Osteoblast (primary cell): ENCODE measurements at regions not wholly inside any gene's neighbourhood (a gene's known extent, or its start where the extent isn't known, plus 50 kb on each side); places are given as distances from the start of the nearest gene placed in this dataset.
A peak's percentile ranks its signal among the peaks of the same experiment; 100 is the strongest.

Source experiments
- DNase-seq: peaks from one replicate; pipeline ENCODE4 v3.0.0; 2011; ENCODE audit warnings: low spot score, mixed read lengths; ENCODE audit not compliant: insufficient read length; ENCODE audit errors: missing footprints
- H2AFZ ChIP-seq: 2 replicates; pipeline ENCODE4 v1.6.0; 2011; ENCODE audit warnings: mild to moderate bottlenecking, low read length
- H3K27ac ChIP-seq: 2 replicates; pipeline ENCODE4 v1.5.1; 2011; ENCODE audit warnings: mild to moderate bottlenecking, low read depth, low read length, moderate library complexity
- H3K27me3 ChIP-seq: 2 replicates; pipeline ENCODE4 v1.6.0; 2012; ENCODE audit warnings: mild to moderate bottlenecking, control low read depth, inconsistent platforms, low read length, moderate library complexity; ENCODE audit not compliant: insufficient read depth
- H3K36me3 ChIP-seq: 2 replicates; pipeline ENCODE4 v1.5.1; 2011; ENCODE audit warnings: mild to moderate bottlenecking, low read length, control low read depth, moderate library complexity; ENCODE audit not compliant: insufficient read depth
- H3K4me1 ChIP-seq: 2 replicates; pipeline ENCODE4 v1.5.1; 2011; ENCODE audit warnings: mild to moderate bottlenecking, low read length, control low read depth, moderate library complexity; ENCODE audit not compliant: insufficient read depth
- H3K4me2 ChIP-seq: 2 replicates; pipeline ENCODE4 v1.6.0; 2011; ENCODE audit warnings: mild to moderate bottlenecking, low read length; ENCODE audit not compliant: insufficient read depth
- H3K4me3 ChIP-seq: fragments of 200-600 bp; sonication (generic); 3 replicates; pipeline ENCODE4 v1.5.1; 2012; ENCODE audit warnings: mild to moderate bottlenecking, low read length, inconsistent platforms; ENCODE audit not compliant: insufficient read depth
- H3K79me2 ChIP-seq: 2 replicates; pipeline ENCODE4 v1.6.0; 2012; ENCODE audit warnings: mild to moderate bottlenecking, low read length, control low read depth, inconsistent platforms; ENCODE audit not compliant: insufficient read depth
- H3K9me3 ChIP-seq: 2 replicates; pipeline ENCODE4 v1.5.1; 2011; ENCODE audit warnings: low read depth, low read length, control low read depth
- H4K20me1 ChIP-seq: 2 replicates; pipeline ENCODE4 v1.6.0; 2012; ENCODE audit warnings: mild to moderate bottlenecking, low read length, control low read depth; ENCODE audit not compliant: insufficient read depth
- TF ChIP-seq, protein P1 (sequence below): IDR thresholded peaks from 2 replicates; pipeline ENCODE4 v1.5.1; 2011; ENCODE audit warnings: mild to moderate bottlenecking, low read depth, low read length, moderate library complexity; ENCODE audit errors: extremely low read depth

DNA sequence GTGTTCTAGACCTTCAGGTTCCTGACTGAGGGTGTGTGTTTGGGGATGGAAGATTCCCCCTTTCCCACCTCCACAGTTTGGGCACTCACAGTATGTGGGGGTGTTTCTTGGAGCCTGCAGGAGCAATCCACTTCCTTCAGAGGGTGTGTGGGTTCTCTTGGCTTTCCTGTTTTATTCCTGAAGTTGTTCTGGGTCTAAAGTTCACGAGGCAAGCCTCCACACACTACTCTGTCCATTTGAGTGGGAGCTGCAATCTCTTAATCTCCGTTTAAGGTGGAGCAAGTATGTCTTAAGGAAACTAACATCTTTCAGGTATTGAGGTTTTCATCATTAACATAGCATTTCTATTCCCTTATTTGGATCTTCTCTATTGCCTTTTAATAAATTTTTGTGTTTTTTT, 141.8 kb downstream of the TENT5C start:
- Histone ChIP-seq H3K9me3 (peaks cover 2% of the 10 kb centered on the region), H3K79me2 (no peaks in the 10 kb centered on the region), H2AFZ (no peak overlapping the region), H3K27ac (no peak overlapping the region), H3K4me1 (no peaks in the 10 kb centered on the region), H4K20me1 (no peaks in the 10 kb centered on the region), H3K36me3 (no peaks in the 10 kb centered on the region), H3K4me2 (no peak overlapping the region), H3K27me3 (peaks cover 3% of the 10 kb centered on the region), H3K4me3 (no peak overlapping the region)
- TF ChIP-seq, protein P1, sequence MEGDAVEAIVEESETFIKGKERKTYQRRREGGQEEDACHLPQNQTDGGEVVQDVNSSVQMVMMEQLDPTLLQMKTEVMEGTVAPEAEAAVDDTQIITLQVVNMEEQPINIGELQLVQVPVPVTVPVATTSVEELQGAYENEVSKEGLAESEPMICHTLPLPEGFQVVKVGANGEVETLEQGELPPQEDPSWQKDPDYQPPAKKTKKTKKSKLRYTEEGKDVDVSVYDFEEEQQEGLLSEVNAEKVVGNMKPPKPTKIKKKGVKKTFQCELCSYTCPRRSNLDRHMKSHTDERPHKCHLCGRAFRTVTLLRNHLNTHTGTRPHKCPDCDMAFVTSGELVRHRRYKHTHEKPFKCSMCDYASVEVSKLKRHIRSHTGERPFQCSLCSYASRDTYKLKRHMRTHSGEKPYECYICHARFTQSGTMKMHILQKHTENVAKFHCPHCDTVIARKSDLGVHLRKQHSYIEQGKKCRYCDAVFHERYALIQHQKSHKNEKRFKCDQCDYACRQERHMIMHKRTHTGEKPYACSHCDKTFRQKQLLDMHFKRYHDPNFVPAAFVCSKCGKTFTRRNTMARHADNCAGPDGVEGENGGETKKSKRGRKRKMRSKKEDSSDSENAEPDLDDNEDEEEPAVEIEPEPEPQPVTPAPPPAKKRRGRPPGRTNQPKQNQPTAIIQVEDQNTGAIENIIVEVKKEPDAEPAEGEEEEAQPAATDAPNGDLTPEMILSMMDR = no peak
- DNase-seq = no peak

DNA sequence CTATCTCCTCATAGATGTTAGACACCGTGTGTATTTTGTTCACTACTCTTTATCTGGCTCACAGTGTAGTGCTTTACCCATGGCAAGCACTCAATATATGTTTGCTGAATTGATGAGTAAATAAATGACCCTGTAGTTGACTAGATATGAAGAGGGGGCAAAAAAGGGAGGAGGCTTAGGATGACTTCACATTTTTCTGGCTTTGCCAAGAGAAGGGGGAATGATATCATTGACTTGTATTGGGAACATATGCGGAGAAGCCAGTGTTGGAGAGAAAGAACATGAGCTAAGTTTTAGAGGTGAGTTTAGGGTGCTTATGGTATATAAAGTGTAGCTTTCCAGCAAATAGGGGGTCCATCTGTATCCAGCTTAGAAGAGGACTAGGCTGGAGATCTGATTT, 145.5 kb downstream of the TENT5C start:
- peaks cover 2% of the 10 kb centered on the region for H3K9me3 ChIP-seq

DNA sequence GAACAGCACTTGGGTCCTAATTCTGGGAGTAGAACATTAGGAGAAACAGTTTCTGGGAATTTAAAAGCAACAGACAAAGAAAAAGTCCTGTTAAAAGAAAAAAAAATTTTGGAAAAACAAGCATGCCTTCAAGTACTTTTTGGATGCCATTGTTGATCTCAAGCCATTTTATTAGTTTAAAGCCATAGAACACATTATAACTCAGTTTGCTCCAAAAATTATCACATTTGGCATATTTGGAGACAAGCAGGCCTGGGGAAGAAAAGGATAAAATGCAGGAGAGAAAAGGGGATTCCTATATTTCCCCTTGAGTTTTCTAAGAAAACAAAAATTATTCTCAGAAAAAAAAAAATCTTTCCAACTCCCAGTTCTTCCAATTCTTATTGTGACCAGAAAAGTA, 146.8 kb downstream of the TENT5C start:
- Histone ChIP-seq H2AFZ (no peak overlapping the region), H3K36me3 (no peaks in the 10 kb centered on the region), H3K27ac (no peak overlapping the region), H4K20me1 (no peaks in the 10 kb centered on the region), H3K4me2 (no peak overlapping the region), H3K79me2 (no peaks in the 10 kb centered on the region), H3K4me1 (peaks cover 11% of the 10 kb centered on the region), H3K9me3 (peaks cover 2% of the 10 kb centered on the region), H3K4me3 (no peak overlapping the region), H3K27me3 (peaks cover under 1% of the 10 kb centered on the region)
- DNase-seq = no peak
- TF ChIP-seq, protein P1 = no peak

More for the DNA sequence above, 145.5 kb downstream of the TENT5C start:
- TF ChIP-seq, protein P1 = no peak
- no peaks in the 10 kb centered on the region for H3K36me3 ChIP-seq
- no peak for DNase-seq
- H4K20me1 ChIP-seq = no peaks in the 10 kb centered on the region
- peaks cover 11% of the 10 kb centered on the region for H3K4me1 ChIP-seq
- H3K27ac ChIP-seq = no peak overlapping the region
- H3K4me2 ChIP-seq = no peak overlapping the region
- H3K4me3 ChIP-seq = no peak overlapping the region
- H3K27me3 ChIP-seq = peaks cover 3% of the 10 kb centered on the region
- no peaks in the 10 kb centered on the region for H3K79me2 ChIP-seq
- no peak overlapping the region for H2AFZ ChIP-seq

DNA sequence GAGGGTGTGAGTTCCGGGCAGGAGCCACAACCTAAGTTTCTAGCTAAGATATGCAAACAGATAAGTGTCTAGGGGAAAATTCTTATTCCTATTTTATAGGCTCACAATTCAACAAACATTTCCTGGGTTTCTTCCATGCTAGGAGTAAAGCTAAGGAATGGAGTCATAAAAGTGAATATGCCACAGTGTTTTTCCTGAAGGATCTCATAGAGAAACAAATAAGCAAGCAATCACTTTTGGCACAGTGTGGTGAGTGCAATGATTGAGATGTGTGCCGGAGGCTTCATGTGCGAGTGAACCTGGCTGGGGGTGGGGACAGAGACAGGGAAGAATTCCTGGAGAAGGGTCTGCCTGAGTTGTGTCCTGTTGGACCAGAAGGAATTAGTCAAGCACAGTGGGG, 147.4 kb downstream of the TENT5C start:
- no peaks in the 10 kb centered on the region for H4K20me1 ChIP-seq
- H3K27me3 ChIP-seq = no peaks in the 10 kb centered on the region
- H2AFZ ChIP-seq = no peak overlapping the region
- no peak overlapping the region for H3K27ac ChIP-seq
- H3K79me2 ChIP-seq = no peaks in the 10 kb centered on the region
- H3K36me3 ChIP-seq = no peaks in the 10 kb centered on the region
- no peak for DNase-seq
- TF ChIP-seq, protein P1 = no peak
- peaks cover 11% of the 10 kb centered on the region for H3K4me1 ChIP-seq
- peak overlapping the region; percentile 73 for H3K4me2 ChIP-seq
- no peak overlapping the region for H3K4me3 ChIP-seq
- H3K9me3 ChIP-seq = peaks cover 2% of the 10 kb centered on the region
